Stimulated activated CD8-positive, alpha-beta memory T cell treated with anti-CD3 and anti-CD28 coated beads, Interleukin-15, amount 100 ng/mL, for 48 hours (primary cell): ENCODE measurements at regions not wholly inside any gene's neighbourhood (a gene's known extent, or its start where the extent isn't known, plus 50 kb on each side); places are given as distances from the start of the nearest gene placed in this dataset.
"Not testable (repeated sequence)": the region's sequence is repeated elsewhere in the genome, so short reads cannot be mapped to it uniquely, and the experiment has no call there.

ENCODE experiments used
- DNase-seq, 2 donors: peaks; one replicate each; pipeline ENCODE4 v3.0.0-alpha.2; 2020; ENCODE audit warnings: low read depth in 2 of 2

DNA sequence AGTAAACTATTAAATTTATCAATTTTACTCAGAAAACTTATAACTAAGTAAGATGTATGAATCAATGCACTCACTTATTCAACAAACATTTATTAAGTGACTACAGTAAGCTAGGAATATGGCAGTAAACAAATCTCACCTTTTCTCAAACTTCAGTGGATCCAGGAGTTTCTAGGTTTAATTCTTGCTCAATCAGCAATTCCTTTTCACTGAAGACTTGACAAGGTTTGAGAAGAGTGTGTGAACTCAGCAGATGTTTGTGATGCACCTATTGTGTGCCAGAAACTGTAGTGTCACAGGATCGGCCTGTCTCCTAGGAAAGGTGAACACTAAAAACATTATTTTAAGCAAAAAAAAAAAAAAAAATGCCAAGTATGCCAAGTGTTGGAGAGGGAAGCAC lies 167.8 kb downstream of the ALG10 start:
- DNase-seq, result no peak

DNA sequence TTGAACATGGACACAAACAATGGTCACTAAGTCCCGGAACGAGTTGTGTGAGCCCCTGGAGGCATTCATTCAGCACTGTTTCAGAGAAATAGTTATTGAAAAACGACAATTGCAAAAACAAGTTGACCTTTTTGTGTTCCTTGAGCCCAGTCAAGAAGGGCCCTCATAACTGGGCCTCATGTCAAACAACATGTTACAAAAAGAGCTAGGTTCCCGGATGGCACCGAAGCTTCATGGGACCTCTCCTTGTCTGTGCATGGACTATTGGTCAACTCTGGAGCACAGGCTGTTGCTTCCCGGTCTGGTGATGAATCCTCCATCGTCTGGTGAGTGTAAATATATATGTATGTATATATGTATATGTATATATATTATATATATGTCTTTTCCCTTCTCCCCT lies 176.6 kb downstream of the ALG10 start:
- no peak for DNase-seq

DNA sequence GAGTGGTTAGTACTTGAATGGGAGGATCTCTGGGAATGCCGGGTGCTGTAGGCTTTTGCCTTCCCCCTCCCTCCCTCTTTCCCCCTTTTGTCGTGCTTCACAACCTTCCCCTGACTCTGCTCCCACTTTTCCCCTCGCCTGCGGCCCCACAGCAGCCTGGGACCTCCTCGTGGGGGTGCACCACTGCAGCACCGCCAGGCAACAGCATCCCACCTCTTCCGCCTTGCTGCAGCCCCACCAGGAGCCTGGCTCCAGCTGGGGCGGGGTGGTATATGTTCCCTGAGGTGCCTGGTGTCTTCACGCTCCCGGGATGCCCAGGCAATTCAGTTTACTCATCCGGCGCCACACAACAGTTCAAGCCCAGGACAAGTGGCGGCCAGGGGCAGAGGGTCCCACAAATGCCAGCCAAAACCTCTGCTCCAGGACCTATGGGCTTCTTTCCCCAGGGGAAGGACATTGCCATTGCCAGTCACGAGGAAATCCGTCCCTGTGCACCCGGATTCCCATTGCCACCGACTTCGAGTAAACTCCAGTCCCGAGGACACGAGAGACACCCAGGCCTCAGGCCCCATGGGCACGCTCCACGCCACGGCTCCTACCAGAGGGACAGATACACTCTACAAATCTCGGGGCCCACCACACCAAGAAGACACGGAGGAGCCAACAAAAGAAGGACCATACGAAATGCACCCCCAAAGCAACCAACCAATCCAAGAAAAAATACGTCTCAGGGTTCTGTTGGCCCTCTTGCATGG lies 181.7 kb downstream of the ALG10 start:
- DNase-seq, result no peak

DNA sequence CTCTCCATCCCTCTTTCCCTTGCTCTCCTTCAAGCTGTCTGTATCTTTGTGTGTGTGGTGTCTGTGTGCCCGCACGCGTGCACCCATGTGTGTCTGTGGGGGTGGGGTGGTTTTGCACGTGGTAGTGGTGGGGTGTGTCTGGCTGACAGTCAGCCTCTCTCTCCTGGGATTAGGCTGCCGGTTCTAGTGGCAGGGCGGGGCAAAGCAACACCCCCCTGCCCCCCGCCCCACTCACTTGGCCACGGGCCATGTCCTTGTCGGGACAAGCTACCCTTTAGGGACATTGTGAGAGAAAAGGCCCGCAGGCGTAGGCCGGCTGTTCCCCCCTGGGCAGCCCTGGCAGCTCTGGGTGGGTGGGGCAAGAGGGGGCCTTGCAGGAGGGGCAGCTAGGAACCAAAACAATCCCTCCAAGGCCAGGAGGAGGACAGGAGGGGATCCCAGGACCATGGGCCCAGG lies 182.6 kb downstream of the ALG10 start:
- DNase-seq, result no peak

DNA sequence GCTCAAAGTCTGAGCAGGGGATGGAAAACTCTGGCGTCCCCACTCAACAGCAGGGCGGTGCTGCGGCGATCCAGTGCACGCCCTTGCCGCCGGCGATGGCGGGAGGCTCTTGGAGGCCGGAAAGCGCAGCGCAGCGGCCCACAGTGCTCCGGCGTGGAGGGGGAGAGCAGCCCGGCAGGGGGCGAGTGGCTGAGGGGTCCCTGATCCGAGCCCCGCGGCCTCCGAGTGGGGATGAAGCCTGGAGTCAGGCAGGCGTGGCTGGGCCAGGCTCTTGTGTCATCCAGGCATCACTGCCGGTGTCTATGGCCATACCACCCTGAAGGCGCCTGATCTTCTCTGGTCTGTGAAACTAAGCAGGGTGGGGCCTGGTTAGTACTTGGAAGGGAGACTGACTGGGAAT lies 183.1 kb downstream of the ALG10 start:
- DNase-seq, result no peak

DNA sequence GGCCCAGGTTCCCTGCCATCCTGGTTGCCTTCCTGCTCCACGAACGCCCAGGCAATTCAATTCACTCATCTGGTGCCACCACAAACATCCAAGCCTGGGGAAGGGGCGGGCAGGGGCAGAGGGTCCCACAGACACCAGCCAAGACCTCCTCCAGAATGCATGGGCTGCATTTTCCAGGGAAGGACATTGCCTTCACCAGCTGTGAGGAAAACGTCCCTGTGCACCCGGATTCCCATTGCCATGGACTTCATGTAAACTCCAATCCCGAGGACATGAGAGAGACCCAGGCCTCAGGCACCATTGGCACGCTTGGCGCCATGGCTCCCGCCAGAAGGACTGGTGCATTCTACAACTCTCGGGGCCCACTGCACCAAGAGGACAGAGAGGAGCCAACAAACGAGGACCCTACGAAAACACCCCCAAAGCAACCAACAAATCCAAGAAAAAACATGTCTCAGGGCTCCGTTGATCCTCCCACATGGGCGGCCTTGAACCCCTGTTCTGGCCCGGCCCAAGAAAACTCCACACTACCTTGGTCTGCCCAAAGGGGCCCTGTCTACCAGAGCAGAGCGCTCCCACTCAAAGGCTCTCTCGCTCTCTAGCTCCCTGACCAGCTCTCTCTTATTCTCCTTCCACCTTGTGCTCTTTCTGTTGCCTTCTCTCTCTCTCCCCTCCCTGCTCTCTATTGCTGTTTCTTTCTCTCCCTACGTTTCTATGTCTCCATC lies 183.9 kb downstream of the ALG10 start:
- no peak for DNase-seq

DNA sequence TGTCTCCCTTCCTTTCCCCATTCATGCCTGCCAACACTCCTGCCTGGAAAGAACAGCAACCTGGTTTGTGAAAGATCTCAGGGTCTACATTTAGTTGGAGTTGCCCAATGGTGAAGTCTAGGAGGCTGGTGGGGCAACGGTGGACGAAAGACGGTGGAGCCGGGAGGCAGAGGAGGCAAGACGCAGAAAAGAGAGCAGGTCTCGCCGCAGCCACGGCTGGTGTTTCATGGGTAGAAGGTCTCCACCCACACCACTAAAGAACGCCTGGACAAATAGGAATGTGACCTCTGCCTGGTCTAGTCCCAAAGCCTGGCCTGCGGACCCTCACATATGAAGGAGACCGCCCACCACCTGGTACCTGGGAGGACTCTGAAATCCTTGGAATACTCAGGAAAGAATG lies 185.6 kb downstream of the ALG10 start:
- DNase-seq, result no peak

DNA sequence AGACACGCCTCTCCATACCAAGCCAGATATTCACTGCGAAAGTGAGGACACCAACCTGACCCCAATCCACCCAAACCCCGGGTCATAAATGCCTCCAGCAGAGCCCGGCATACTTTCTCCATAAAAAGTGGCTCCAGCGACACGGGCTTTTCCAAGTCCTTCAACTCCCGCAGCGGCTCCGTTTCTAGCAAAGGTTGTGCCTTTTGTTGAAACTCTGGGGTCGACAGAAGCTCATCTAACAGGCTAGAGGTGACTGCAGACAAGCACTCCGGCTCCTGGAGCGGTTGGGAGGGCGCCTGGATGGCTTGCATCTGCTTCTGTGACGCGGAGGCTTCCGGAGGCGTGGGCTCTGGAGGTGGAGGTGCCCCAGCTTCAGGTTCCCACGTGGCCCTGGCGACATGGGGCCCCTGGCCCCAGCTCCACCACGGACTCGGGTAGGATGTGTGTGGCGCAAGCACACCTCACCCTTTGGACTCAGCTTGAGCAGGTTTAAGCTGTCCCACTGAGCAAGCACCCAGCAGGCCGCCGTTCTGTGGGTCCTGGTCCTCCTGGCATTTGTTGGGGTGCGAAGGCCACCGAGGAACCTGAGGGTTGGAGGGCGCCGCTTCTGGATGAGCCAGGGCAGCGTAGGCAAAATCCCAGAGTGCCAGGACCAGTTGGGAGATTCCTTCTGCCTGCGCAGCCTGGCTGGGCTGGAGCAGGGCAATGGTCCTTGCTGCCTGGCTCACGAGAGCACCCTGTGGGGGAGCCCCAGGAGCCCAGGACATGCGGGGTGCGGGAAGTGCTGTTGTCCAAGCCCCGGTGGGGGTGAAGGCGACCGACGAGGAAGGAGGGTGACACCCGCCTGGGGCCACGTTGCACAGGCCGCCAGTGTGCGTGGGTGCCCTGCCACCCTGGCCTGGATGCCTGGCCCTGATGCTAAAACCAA lies 186.3 kb downstream of the ALG10 start:
- no peak for DNase-seq

DNA sequence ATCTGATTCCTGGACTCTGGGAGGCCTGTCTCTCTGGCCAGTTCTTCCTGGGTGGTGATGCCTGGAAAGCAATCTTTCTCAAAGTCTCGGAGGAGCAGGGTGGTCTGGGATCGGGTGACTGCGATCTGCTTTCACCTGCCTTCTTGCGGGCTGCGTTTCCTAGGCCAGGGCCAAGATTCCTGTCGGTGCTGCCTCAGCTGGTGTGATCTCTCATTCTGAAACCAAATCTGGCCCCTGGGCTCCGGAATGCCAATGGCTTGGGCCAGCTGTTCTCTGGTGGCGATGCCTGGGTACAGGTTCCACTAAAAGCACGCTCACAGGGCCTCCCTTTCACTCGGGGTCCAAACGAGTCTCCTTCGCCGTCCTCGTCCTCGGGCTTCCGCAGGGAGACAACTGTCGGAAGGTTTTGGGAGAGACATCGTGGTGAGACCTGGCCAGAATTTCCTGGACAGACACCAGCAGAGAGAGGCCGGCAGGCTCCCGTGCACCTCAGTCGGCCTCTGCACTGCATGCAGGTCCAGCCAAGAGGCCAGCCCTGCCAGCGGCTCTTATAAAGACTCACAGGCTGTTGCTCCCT lies 187.1 kb downstream of the ALG10 start:
- DNase-seq, result no peak

DNA sequence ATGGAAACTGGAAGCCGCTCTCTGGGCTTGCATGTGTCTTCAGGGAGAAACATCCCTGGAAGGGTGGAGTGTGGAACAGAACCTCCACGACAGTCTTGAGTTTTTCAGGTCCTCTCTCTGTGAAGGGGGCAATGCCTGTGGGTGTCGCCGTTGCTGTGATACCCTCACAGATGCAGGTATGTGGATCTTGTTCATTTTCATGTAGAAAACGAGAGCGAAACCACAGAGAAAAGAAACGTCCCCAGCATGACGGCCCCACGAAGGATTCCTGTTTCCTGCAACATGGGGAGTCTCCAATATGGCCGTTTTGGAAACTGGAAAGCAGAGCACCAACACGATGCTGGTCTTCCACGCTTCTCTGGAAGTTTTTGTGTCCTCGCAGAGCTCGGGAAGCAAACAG lies 187.9 kb downstream of the ALG10 start:
- no peak for DNase-seq

DNA sequence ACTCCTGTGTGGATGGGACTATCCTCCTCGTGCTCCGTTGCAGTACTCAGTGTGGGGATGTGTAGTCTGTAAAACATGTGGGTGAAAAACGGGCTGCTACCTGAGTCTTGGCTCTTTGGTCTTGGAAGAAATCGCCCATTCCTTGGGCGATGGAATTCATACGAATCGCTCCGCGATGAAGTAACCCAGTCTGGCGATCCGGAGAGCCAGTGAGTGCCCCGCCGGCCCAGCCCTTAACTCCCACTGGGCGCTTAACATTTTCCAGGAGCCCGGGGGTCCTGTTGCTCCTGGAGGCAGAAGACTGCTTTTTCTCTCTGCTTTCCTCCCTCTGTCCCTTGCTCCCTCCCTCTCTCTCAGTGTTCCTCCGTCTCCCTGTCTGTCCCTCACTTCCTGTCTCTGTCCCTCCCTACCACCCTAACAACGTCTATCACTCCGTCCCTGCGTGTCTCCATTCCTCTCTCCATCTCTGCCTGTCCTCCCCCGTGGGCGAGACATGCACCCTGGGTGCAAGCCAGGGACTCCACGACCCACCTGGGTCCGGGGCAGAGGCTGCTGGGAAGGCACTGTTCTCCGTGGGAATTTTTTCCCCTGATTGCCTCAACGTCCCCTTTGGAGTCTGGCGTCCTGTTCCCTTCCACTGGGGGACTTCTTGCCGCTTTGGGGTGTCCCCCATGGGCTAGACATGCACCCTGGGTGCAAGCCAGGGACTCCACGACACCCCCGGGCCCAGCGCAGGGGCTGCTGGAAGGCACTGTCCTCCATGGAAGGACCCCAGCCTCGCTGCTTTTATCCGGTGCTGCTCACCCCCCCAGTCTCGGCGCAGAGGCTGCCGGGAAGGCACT lies 188.6 kb downstream of the ALG10 start:
- DNase-seq, result no peak

DNA sequence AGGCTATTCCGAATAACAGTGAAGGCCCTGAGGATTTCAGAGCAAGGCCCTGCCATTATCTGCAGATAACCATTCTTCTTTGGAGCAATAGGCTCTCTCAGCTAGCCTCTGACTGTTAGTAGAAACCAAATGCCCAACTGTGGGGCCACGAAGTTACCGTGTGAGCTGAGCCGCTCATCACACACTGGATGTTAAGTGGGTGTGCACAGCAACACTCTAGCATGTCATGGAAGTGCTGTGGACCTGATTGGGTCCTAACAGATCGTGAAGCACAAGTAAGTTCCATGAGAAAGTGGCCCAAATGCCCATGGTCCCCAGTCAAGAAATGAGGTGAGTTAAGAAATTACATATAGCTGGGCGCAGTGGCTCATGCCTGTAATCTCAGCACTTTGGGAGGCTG lies 190.4 kb downstream of the ALG10 start:
- no peak for DNase-seq

DNA sequence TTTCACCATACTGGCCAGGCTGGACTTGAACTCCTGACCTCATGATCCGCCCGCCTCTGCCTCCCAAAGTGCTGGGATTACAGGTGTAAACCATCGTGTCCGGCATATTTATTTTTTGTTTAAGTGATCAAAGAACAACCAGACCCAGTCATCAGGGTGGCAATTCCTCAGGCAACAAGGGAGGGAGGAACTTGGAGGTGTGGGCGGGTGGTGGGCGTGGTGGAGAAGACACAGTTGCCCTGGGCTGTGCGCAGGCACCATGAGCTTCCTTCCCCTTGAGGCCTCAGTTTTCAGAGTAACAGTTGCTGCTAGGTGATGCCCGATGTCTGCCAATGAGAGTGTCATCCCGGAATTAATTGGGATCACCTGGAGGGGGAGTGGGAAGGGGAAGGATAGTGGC lies 191.7 kb downstream of the ALG10 start:
- no peak for DNase-seq

DNA sequence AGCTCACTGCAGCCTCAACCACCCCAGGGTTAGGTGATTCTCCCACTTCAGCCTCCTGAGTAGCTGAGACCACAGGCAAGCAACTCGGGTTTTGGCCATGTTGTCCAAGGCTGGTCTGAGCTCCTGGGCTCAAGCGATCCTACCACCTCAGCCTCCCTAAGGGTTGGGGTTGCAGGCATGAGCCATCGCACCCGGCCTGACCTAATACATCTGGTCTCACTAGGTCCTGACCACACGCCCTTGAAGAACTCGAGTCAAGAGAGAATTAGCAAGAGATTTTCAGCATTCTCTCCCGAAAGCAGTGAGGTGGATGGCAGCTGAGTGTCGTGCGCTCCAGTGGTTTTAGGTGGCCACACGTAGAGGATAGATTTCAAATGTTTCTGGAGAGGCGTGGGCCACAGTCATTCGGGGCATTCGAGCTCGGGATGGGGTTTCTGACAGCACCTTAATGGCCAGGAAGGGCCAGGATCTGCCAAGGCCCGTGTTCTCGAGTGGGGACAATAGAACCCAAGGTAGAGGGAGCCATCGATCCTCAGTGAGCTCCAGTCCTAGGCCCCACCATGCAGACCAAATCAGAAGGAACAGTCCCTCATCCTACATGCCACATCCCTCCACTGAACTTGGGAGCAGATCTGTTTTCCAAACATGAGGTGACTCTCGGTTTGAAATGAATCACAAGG lies 193.1 kb downstream of the ALG10 start:
- no peak for DNase-seq

DNA sequence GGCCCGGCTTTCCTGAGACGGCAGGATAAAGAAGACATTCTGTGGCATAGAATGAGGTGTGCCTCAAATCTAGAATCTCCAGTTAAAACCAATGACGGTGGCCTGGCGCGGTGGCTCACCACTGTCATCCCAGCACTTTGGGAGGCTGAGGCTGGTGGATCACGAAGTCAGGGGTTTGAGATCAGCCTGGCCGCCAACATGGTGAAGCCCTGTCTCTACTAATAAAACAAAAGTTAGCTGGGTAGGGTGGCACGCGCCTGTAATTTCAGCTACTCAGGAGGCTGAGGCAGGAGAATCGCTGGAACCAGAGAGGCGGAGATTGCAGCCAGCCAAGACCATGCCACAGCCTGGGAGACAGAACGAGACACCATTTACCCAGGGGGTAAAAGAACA lies 193.6 kb downstream of the ALG10 start:
- DNase-seq, result no peak

DNA sequence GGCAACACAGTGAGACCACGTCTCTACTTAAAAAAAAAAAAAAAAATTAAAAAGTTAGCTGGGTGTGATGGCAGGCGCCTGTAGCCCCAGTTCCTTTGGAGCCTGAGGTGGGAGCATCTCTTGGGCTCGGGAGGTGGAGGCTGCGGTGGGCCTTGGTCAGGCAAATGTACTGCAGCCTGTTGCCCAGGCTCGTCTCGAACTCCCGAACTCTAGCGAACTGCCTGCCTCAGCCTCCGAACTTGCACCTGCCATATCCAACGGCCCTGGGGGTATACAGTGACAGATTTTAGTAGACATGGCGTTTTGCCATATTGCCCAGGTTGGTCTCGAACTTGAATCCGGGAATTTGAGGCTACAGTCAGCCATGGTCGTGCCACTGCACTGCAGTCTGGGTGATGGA lies 195.4 kb downstream of the ALG10 start:
- DNase-seq, result no peak

DNA sequence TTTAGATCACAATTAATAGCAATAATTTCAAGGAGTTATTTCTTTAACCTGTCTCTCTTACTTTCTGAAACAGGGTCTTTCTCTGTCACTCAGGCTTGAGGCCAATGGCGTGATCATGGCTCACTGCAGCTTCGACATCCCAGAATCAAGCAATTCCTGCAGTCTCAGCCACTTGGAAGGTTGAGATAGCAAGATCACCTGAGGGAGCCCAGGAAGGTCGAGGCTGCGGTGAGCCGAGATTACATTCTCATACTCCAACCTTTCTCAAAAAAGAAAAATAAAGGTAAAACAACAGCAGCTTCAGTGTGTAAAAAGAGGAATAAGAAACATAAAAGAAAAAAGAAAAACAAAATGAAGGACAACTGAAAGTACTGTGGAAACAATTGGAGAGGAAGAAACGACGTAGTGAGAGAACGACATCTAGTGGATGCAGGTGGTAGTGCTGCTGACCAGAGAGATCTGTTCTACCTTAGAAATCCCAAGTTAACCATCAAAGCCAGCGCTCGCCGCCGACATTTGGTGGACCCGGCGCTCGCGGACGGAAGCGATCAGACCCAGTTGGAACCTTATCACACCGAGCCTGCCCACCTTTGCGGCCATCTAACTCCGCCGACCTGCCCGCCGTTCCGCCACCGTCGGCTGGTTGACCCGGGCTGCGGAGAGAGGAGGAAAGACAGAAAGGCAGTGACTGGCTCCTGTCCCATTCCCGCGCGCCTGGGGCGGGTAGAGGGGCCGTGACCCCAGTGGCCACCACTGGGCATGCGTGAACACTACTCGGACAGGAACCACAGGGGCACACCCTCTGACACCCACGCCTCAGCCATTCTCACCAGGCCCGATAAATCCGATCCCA lies 196.1 kb downstream of the ALG10 start:
- peak; percentile 35 to 37 for DNase-seq

DNA sequence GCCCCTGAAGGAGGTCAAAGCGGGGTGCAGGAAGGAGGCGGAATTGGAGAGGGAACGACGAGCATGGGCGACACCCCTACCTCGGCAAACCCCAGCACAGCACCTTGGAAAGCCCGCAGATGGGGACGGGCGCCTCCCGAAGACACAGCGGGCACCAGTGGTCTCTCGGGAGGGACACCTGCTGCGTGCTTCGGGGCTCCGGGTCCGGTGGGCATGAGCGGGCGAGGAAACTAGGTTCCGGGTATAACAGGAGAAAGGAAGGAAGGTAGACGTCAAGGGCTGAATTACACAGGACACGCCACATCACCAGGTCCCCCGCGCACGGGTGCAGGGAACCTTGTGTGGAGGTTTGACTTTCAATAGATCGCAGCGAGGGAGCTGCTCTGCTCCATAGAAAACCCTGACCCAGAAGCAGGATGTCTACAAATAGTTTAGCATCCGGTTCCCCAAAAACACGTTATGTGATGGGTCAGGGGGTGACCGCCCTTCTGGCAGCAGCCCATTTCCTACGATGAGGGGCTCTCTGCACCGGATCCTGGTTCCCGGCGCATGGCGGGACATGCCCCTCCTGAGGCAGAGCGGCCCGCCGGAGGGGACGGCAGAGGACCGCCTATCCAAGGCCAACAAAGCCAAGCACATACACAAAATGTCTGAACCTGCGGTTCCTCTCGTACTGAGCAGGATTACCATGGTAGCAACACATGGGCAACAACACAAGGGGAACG lies 196.9 kb downstream of the ALG10 start:
- peak; percentile 1 to 2 for DNase-seq

DNA sequence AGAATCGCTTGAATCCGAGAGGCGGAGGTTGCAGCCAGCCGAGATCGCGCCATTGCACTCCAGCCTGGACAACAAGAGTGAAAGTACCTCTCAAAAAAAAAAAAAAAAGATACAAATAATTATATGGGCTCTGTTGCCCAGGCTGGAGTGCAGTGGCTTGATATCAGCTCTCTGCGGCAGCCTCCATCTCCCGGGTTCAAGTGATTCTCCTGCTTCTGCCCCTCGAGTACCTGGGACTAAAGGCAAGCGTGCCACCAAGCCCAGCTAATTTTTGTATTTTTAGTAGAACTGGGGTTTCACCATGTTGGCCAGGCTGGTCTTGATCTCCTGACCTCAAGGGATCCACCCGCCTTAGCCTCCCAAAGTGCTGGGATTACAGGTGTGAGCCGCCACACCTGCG lies 197.8 kb downstream of the ALG10 start:
- DNase-seq, result not testable (repeated sequence)
